ENCODE measurements at regions not wholly inside any gene's neighbourhood (a gene's known extent, or its start where the extent isn't known, plus 50 kb on each side); places are given as distances from the start of the nearest gene placed in this dataset.

DNA sequence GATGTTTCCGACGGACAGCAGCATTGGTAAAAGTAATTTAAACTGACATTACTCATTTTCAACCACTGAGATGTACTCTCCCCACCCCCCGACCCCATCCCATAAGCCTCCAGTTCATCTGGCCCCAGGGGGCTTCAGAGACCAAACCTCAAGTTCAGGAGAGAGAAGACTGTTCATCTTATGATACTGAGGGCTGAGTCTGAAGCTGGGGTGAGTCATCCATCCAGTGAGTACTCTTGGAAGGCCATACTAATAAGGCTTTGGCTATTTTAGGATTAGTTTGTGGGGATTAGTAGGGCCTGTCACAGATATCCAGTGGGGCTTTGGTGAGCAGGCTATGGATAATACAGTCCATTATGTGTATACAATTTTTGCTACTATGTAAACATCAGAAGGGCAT lies 125.3 kb upstream of the APCDD1 start:
- Mint-ChIP-seq H3K27me3 (ENCODE audit: insufficient read depth, low read depth, poor library complexity) (peaks cover 3% of the 10 kb centered on the region), H3K4me1 (peaks cover 13% of the 10 kb centered on the region), H3K27ac (no peak overlapping the region), H3K36me3 (ENCODE audit: low read depth) (no peaks in the 10 kb centered on the region), H3K4me3 (no peak overlapping the region), H3K9me3 (no peaks in the 10 kb centered on the region)
- Histone ChIP-seq H3K9me2 (ENCODE audit: insufficient read depth) (no peaks in the 10 kb centered on the region), H3K27ac (ENCODE audit: low read depth) (no peak overlapping the region), H3K4me3 (no peak overlapping the region), H2AFZ (no peak overlapping the region), H4K20me1 (replicated peaks; ENCODE audit: insufficient read depth) (no peaks in the 10 kb centered on the region), H3F3A (replicated peaks; ENCODE audit: low read depth) (no peaks in the 10 kb centered on the region), H3K27me3 (ENCODE audit: insufficient read depth) (no peaks in the 10 kb centered on the region), H3K36me3 (ENCODE audit: insufficient read depth) (no peaks in the 10 kb centered on the region), H3K4me2 (no peak overlapping the region), H3K4me1 (ENCODE audit: insufficient read depth) (no peaks in the 10 kb centered on the region; the same call in 1 of the 2 replicates), H3K79me2 (replicated peaks; ENCODE audit: insufficient read depth) (no peaks in the 10 kb centered on the region)
- no peak for DNase-seq (ENCODE audit: low spot score)
- TF ChIP-seq ZNF114 (CRISPR knock-in tag; IDR thresholded peaks at IDR 0.05) (no peak), POLR2AphosphoS5 (IDR thresholded peaks at IDR 0.05; ENCODE audit: low read depth) (no peak), ZNF331 (CRISPR knock-in tag; IDR thresholded peaks at IDR 0.05; ENCODE audit: low read depth) (no peak), CREB1 (CRISPR knock-in tag; IDR thresholded peaks at IDR 0.05; ENCODE audit: low read depth) (no peak), JUNB (IDR thresholded peaks at IDR 0.05; ENCODE audit: unreplicated experiment) (no peak)
- TF ChIP-seq, protein P1, sequence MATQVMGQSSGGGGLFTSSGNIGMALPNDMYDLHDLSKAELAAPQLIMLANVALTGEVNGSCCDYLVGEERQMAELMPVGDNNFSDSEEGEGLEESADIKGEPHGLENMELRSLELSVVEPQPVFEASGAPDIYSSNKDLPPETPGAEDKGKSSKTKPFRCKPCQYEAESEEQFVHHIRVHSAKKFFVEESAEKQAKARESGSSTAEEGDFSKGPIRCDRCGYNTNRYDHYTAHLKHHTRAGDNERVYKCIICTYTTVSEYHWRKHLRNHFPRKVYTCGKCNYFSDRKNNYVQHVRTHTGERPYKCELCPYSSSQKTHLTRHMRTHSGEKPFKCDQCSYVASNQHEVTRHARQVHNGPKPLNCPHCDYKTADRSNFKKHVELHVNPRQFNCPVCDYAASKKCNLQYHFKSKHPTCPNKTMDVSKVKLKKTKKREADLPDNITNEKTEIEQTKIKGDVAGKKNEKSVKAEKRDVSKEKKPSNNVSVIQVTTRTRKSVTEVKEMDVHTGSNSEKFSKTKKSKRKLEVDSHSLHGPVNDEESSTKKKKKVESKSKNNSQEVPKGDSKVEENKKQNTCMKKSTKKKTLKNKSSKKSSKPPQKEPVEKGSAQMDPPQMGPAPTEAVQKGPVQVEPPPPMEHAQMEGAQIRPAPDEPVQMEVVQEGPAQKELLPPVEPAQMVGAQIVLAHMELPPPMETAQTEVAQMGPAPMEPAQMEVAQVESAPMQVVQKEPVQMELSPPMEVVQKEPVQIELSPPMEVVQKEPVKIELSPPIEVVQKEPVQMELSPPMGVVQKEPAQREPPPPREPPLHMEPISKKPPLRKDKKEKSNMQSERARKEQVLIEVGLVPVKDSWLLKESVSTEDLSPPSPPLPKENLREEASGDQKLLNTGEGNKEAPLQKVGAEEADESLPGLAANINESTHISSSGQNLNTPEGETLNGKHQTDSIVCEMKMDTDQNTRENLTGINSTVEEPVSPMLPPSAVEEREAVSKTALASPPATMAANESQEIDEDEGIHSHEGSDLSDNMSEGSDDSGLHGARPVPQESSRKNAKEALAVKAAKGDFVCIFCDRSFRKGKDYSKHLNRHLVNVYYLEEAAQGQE (IDR thresholded peaks at IDR 0.05; ENCODE audit: unreplicated experiment), result no peak
- ATAC-seq, result no peak

DNA sequence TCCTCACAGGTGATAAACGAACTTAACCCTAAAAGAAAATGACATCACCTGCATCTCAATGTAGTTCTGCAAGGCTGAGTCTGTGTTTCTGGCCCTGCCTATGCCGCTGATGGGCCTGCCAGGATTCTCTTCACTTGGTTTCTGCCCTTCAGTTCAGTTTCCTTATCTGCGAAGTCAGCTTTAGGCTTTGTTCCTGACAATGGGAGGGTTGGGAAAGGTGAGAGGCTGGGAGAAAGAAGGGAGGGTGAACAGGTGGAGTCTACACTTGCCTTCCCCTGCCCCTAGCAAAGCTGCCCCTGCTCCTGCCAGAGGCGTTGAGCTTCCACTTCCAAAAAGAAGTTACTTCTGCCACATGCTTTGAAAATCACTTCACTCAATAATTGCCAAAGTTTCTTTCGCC lies 124.0 kb upstream of the APCDD1 start:
- H3K4me3 ChIP-seq, result no peak overlapping the region
- Mint-ChIP-seq H3K27ac (no peak overlapping the region), H3K36me3 (ENCODE audit: low read depth) (no peaks in the 10 kb centered on the region), H3K4me3 (no peak overlapping the region), H3K9me3 (no peaks in the 10 kb centered on the region), H3K4me1 (peaks cover 13% of the 10 kb centered on the region), H3K27me3 (ENCODE audit: insufficient read depth, low read depth, poor library complexity) (peaks cover 3% of the 10 kb centered on the region)
- no peak for TF ChIP-seq EZH2 (IDR thresholded peaks at IDR 0.05; ENCODE audit: low read depth, unreplicated experiment)
- no peak for TF ChIP-seq ZNF331 (CRISPR knock-in tag; IDR thresholded peaks at IDR 0.05; ENCODE audit: low read depth)
- no peaks in the 10 kb centered on the region for H4K20me1 ChIP-seq (replicated peaks; ENCODE audit: insufficient read depth)
- no peaks in the 10 kb centered on the region for H3K79me2 ChIP-seq (replicated peaks; ENCODE audit: insufficient read depth)
- ATAC-seq (peak; percentile 65), DNase-seq (ENCODE audit: low spot score) (no peak)
- H3K27me3 ChIP-seq (ENCODE audit: insufficient read depth), result no peaks in the 10 kb centered on the region
- no peak overlapping the region for H3K27ac ChIP-seq (ENCODE audit: low read depth)
- H3K4me1 ChIP-seq (ENCODE audit: insufficient read depth), result no peaks in the 10 kb centered on the region; the same call in 1 of the 2 replicates
- no peak overlapping the region for H3K4me2 ChIP-seq
- no peaks in the 10 kb centered on the region for H3K9me2 ChIP-seq (ENCODE audit: insufficient read depth)
- H2AFZ ChIP-seq, result peak overlapping the region; percentile 59; the same call in 1 of the 2 replicates
- H3F3A ChIP-seq (replicated peaks; ENCODE audit: low read depth), result no peaks in the 10 kb centered on the region
- H3K36me3 ChIP-seq (ENCODE audit: insufficient read depth), result no peaks in the 10 kb centered on the region

DNA sequence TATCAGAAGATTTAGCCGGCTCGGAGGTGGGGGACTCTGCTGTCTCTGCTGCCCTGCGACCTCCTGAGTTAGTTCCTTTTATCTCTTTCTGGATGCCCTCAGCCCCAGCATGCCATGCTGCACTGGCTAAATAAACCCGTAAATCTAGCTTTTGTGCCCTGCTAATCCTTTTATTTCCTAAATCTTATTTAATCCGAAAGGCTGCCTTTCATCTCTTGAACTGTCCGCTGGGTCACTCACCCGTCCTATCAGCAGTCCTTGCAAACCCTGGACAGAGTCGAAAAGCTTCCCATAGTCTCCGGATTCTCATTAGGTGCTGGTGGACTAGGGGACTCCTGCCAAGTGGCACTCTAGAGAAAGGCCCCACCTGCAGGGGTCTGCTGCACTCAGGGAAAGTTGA lies 122.0 kb upstream of the APCDD1 start:
- Histone ChIP-seq H3K4me1 (ENCODE audit: insufficient read depth) (no peaks in the 10 kb centered on the region; the same call in 1 of the 2 replicates), H3F3A (replicated peaks; ENCODE audit: low read depth) (no peaks in the 10 kb centered on the region), H4K20me1 (replicated peaks; ENCODE audit: insufficient read depth) (no peaks in the 10 kb centered on the region), H3K27ac (ENCODE audit: low read depth) (no peak overlapping the region), H3K4me3 (no peak overlapping the region), H3K4me2 (no peak overlapping the region), H3K9me2 (ENCODE audit: insufficient read depth) (no peaks in the 10 kb centered on the region), H2AFZ (no peak overlapping the region), H3K27me3 (ENCODE audit: insufficient read depth) (no peaks in the 10 kb centered on the region), H3K79me2 (replicated peaks; ENCODE audit: insufficient read depth) (no peaks in the 10 kb centered on the region), H3K36me3 (ENCODE audit: insufficient read depth) (no peaks in the 10 kb centered on the region)
- peaks cover 13% of the 10 kb centered on the region for H3K4me1 Mint-ChIP-seq
- peaks cover 3% of the 10 kb centered on the region for H3K27me3 Mint-ChIP-seq (ENCODE audit: insufficient read depth, low read depth, poor library complexity)
- H3K9me3 Mint-ChIP-seq, result no peaks in the 10 kb centered on the region
- no peak overlapping the region for H3K27ac Mint-ChIP-seq
- ATAC-seq (no peak), DNase-seq (ENCODE audit: low spot score) (no peak)
- H3K4me3 Mint-ChIP-seq, result no peak overlapping the region
- no peaks in the 10 kb centered on the region for H3K36me3 Mint-ChIP-seq (ENCODE audit: low read depth)
- TF ChIP-seq POLR2AphosphoS5 (IDR thresholded peaks at IDR 0.05; ENCODE audit: low read depth) (no peak), EZH2 (IDR thresholded peaks at IDR 0.05; ENCODE audit: low read depth, unreplicated experiment) (no peak)
- TF ChIP-seq, protein P1 (IDR thresholded peaks at IDR 0.05; ENCODE audit: unreplicated experiment), result no peak
